PC-3 (cell line): ENCODE measurements at regions not wholly inside any gene's neighbourhood (a gene's known extent, or its start where the extent isn't known, plus 50 kb on each side); places are given as distances from the start of the nearest gene placed in this dataset.

Experiments
- ATAC-seq: fragments of 200-7000 bp; cut with Tn5 transposase; 2 replicates; pipeline ENCODE4 v1.9.1; 2020; ENCODE audit warnings: mild to moderate bottlenecking, moderate library complexity
- BruUV-seq: library from RNA; stranded (reverse); fragments of 400-500 nt; replicated peaks from 2 replicates; lab custom pipeline; 2021; lab: Mats Ljungman, UMichigan
- CTCF ChIA-PET: fragments of 300-600 bp; sonication (Branson Sonifier 250); formaldehyde crosslinking; loops from one replicate; lab custom pipeline; 2022; ENCODE audit warnings: antibody characterized with exemption; lab: Charles Lee
- POLR2A ChIA-PET: fragments of 300-600 bp; sonication (Branson Sonifier 250); formaldehyde crosslinking; loops from one replicate; lab custom pipeline; 2022; ENCODE audit warnings: antibody characterized with exemption; ENCODE audit not compliant: unreplicated experiment; lab: Charles Lee
- DNase-seq: peaks from one replicate; pipeline ENCODE4 v3.0.0-alpha.2; 2015
- H2AFZ ChIP-seq: fragments of 300-600 bp; sonication (generic); 2 replicates; pipeline ENCODE4 v1.6.0; 2016; ENCODE audit warnings: antibody characterized with exemption, low read length
- H3F3A ChIP-seq: fragments of 300-600 bp; sonication (generic); one replicate; pipeline ENCODE4 v1.6.0; 2017; ENCODE audit warnings: antibody characterized with exemption, low read length, control low read depth, mild to moderate bottlenecking; ENCODE audit not compliant: unreplicated experiment
- H3K27ac ChIP-seq: fragments of 300-600 bp; sonication (generic); 2 replicates; pipeline ENCODE4 v1.5.1; 2016; ENCODE audit warnings: mild to moderate bottlenecking, low read length
- H3K27me3 ChIP-seq: fragments of 300-600 bp; sonication (generic); 2 replicates; pipeline ENCODE4 v1.6.1; 2016; ENCODE audit warnings: low read length, mixed read lengths
- H3K36me3 ChIP-seq: fragments of 300-600 bp; sonication (generic); 2 replicates; pipeline ENCODE4 v1.6.1; 2016; ENCODE audit warnings: low read depth, mixed run types, low read length, mixed read lengths
- H3K4me1 ChIP-seq: fragments of 300-600 bp; sonication (generic); 2 replicates; pipeline ENCODE4 v1.5.1; 2016; ENCODE audit warnings: low read length; ENCODE audit not compliant: insufficient read depth
- H3K4me2 ChIP-seq: fragments of 300-600 bp; sonication (generic); 2 replicates; pipeline ENCODE4 v1.6.0; 2016; ENCODE audit warnings: low read length
- H3K4me3 ChIP-seq: fragments of 300-600 bp; sonication (generic); 2 replicates; pipeline ENCODE4 v1.5.1; 2016; ENCODE audit warnings: mild to moderate bottlenecking, low read length, mixed read lengths
- H3K79me2 ChIP-seq: fragments of 300-600 bp; sonication (generic); 2 replicates; pipeline ENCODE4 v1.6.1; 2017; ENCODE audit warnings: low read length, mixed read lengths
- H3K9ac ChIP-seq: fragments of 300-600 bp; sonication (generic); 2 replicates; pipeline ENCODE4 v1.6.0; 2016; ENCODE audit warnings: mild to moderate bottlenecking, low read length
- H3K9me2 ChIP-seq: fragments of 300-600 bp; sonication (generic); replicated peaks from 2 replicates; pipeline ENCODE4 v1.6.1; 2016; ENCODE audit warnings: mixed run types, low read length, mixed read lengths
- H3K9me3 ChIP-seq: fragments of 300-600 bp; sonication (generic); 2 replicates; pipeline ENCODE4 v1.6.1; 2016; ENCODE audit warnings: low read length, mixed read lengths
- H4K20me1 ChIP-seq: fragments of 300-600 bp; sonication (generic); 2 replicates; pipeline ENCODE4 v1.6.1; 2016; ENCODE audit warnings: low read length, mixed read lengths
- CTCF ChIP-seq: fragments of 300-600 bp; sonication (generic); conservative IDR thresholded peaks from 2 replicates; pipeline ENCODE4 v1.5.1; 2017; ENCODE audit warnings: antibody characterized with exemption, low read depth, mild to moderate bottlenecking, low read length
- EZH2 ChIP-seq: fragments of 300-600 bp; sonication (generic); IDR thresholded peaks from one replicate; pipeline ENCODE4 v1.6.1; 2017; ENCODE audit warnings: antibody characterized with exemption, mild to moderate bottlenecking, low read length; ENCODE audit not compliant: unreplicated experiment
- EZH2phosphoT487 ChIP-seq: fragments of 300-600 bp; sonication (generic); IDR thresholded peaks from 2 replicates; pipeline ENCODE4 v1.6.1; 2018; ENCODE audit warnings: mild to moderate bottlenecking, antibody characterized with exemption, low read length, borderline replicate concordance
- intact Hi-C: fragments of 100-400 bp; cut with micrococcal nuclease; formaldehyde crosslinking; loops from 2 replicates; pipeline ENCODE4 v1.9.0; 2023

- H3F3A ChIP-seq: no peaks in the 10 kb centered on the region
- no peaks in the 10 kb centered on the region for H3K79me2 ChIP-seq
- no peaks in the 10 kb centered on the region for H3K27me3 ChIP-seq
- no TSS peak for BruUV-seq
- H4K20me1 ChIP-seq: no peaks in the 10 kb centered on the region
- no peak overlapping the region for H3K4me3 ChIP-seq
- ATAC-seq (no peak), DNase-seq (no peak)
- H3K9me2 ChIP-seq: no peaks in the 10 kb centered on the region
- no peaks in the 10 kb centered on the region for H3K4me1 ChIP-seq
- no peak overlapping the region for H2AFZ ChIP-seq
- CTCF ChIA-PET: no interaction called here
- H3K9ac ChIP-seq: no peak overlapping the region
- H3K27ac ChIP-seq: no peak overlapping the region
- H3K9me3 ChIP-seq: no peaks in the 10 kb centered on the region
- POLR2A ChIA-PET: no interaction called here
- TF ChIP-seq EZH2phosphoT487: no peak
- no peak for TF ChIP-seq CTCF
- H3K4me2 ChIP-seq: no peak overlapping the region
- intact Hi-C loops: no loop called here
- no peaks in the 10 kb centered on the region for H3K36me3 ChIP-seq
Measured at GRCh38 chr18:61153571-61153970, 179.7 kb upstream of the CDH20 start.

GRCh38 chr18:61154866-61155265, 178.4 kb upstream of the CDH20 start:
- H3K79me2 ChIP-seq: no peaks in the 10 kb centered on the region
- DNase-seq: no peak
- intact Hi-C loops: no loop called here
- no peaks in the 10 kb centered on the region for H3F3A ChIP-seq
- ChIA-PET CTCF (no interaction called here), POLR2A (no interaction called here)
- BruUV-seq: no TSS peak
- no peaks in the 10 kb centered on the region for H3K4me1 ChIP-seq
- no peaks in the 10 kb centered on the region for H3K9me3 ChIP-seq
- H2AFZ ChIP-seq: no peak overlapping the region
- no peaks in the 10 kb centered on the region for H4K20me1 ChIP-seq
- H3K9ac ChIP-seq: no peak overlapping the region
- H3K9me2 ChIP-seq: no peaks in the 10 kb centered on the region
- H3K4me3 ChIP-seq: no peak overlapping the region
- H3K27me3 ChIP-seq: no peaks in the 10 kb centered on the region
- H3K27ac ChIP-seq: no peak overlapping the region
- no peak overlapping the region for H3K4me2 ChIP-seq
- ATAC-seq: no peak
- H3K36me3 ChIP-seq: no peaks in the 10 kb centered on the region
- TF ChIP-seq EZH2 (no peak), CTCF (no peak), EZH2phosphoT487 (no peak)

- no peak overlapping the region for H3K27ac ChIP-seq
- H3K36me3 ChIP-seq: no peaks in the 10 kb centered on the region
- no peaks in the 10 kb centered on the region for H3F3A ChIP-seq
- no peaks in the 10 kb centered on the region for H3K27me3 ChIP-seq
- H3K4me2 ChIP-seq: no peak overlapping the region
- no peaks in the 10 kb centered on the region for H3K9me2 ChIP-seq
- intact Hi-C loops: no loop called here
- H3K79me2 ChIP-seq: no peaks in the 10 kb centered on the region
- TF ChIP-seq CTCF: no peak
- no peak for TF ChIP-seq EZH2phosphoT487
- no peak for TF ChIP-seq EZH2
- ChIA-PET POLR2A (no interaction called here), CTCF (no interaction called here)
- ATAC-seq: no peak
- no peaks in the 10 kb centered on the region for H3K4me1 ChIP-seq
- H4K20me1 ChIP-seq: no peaks in the 10 kb centered on the region
- H3K9me3 ChIP-seq: no peaks in the 10 kb centered on the region
- BruUV-seq: no TSS peak
- H2AFZ ChIP-seq: no peak overlapping the region
- no peak overlapping the region for H3K4me3 ChIP-seq
- no peak overlapping the region for H3K9ac ChIP-seq
- no peak for DNase-seq
Measured at GRCh38 chr18:61155586-61155985, 177.6 kb upstream of the CDH20 start.
